HG03575 (cell line): ENCODE measurements at regions not wholly inside any gene's neighbourhood (a gene's known extent, or its start where the extent isn't known, plus 50 kb on each side); places are given as distances from the start of the nearest gene placed in this dataset.
"Not testable (repeated sequence)": the region's sequence is repeated elsewhere in the genome, so short reads cannot be mapped to it uniquely, and the experiment has no call there.

Experiments used
- ATAC-seq: cut with Tn5 transposase; IDR thresholded peaks from one replicate; pipeline ENCODE4 v1.9.1; 2021; ENCODE audit not compliant: unreplicated experiment, insufficient number of reproducible peaks, low FRiP score; ENCODE audit errors: extremely low read depth

DNA sequence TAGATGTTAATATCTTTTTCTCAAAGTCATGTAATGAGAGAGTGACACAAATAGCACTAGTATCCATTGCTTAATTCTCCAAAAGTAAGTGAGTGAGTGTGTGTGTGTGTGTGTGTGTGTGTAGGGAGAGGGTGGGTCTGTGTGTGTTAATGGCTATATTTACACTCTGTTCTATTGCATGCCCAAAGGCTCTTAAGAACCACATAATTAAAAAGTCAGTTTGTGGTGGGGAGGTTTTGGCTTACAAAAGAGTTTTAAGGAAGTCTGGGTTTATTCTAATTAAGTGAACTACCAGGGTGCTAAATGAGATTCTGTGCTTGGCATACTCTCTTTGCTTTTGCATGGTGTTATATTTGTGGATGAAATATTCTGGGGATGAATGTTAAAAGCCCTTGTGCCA is 1897.6 kb upstream of the FLRT2 start:
- ATAC-seq: no peak

DNA sequence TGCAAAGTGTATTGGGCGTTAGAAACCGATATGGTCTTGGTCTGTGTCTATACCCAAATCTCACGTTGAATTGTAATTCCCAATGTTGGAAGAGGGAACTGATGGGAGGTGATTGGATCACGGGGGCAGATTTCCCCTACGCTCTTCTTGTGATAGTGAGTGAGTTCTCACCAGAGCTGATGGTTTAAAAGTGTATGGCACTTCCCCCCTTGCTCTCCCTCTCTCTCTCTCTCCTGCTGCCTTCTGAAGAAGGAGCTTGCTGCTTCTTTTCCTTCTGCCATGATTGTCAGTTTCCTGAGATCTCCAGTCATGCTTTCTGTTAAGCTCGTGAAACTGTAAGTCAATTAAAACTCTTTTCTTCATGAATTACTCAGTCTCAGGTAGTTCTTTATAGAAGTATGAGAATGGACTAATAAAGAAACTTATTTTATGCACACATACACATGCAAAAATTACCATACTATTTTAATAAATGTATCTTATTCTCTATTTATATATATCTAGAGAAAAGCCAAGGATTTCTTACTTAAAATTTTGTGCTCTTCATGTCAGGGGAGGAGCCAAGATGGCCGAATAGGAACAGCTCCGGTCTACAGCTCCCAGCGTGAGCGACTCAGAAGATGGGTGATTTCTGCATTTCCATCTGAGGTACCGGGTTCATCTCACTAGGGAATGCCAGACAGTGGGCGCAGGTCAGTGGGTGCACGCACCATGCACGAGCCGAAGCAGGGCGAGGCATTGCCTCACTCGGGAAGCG is 1891.0 kb upstream of the FLRT2 start:
- no peak for ATAC-seq

DNA sequence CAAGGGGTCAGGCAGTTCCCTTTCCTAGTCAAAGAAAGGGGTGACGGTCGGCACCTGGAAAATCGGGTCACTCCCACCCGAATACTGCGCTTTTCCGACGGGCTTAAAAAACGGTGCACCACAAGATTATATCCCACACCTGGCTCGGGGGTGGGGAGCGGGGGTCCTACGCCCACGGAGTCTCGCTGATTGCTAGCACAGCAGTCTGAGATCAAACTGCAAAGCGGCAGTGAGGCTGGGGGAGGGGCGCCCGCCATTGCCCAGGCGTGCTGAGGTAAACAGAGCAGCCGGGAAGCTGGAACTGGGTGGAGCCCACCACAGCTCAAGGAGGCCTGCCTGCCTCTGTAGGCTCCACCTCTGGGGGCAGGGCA is 1890.5 kb upstream of the FLRT2 start:
- ATAC-seq: not testable (repeated sequence)

DNA sequence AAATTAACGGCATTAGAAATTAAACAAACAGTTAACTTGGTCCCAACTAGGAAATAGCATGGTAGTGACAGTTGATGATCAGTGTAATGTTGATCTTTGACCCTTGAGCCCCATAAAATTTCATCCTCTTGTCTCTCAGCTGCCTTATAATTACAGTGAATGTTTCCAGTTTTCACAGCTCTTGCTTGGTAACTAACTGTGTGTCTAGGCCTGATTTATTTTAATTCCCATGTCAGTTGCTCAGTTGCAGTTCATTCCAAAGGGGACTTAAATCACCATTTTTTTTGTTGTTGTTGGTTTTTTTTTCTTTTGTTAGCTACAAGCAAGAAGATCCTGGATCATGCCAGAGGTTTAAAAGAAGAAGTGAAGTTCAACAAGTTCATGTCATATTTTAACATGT is 1883.7 kb upstream of the FLRT2 start:
- no peak for ATAC-seq

DNA sequence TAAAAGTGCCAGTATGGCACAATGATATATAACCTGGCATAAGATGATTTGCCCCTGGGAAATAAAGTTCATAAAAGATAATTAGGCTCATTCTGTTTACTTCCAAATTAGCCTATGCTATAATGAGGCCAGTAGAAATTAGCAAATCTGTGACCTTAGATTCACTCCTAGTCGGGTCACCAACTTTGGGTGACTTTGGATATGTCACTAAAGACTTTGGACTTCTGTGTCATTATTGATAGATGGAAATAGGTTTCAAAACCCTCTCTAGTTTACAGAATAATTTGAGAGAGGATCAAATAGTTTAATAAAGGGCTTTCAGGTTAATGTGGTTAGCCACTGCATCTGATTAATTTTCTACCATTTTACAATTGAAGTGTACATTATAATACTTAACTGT is 1869.3 kb upstream of the FLRT2 start:
- no peak for ATAC-seq

DNA sequence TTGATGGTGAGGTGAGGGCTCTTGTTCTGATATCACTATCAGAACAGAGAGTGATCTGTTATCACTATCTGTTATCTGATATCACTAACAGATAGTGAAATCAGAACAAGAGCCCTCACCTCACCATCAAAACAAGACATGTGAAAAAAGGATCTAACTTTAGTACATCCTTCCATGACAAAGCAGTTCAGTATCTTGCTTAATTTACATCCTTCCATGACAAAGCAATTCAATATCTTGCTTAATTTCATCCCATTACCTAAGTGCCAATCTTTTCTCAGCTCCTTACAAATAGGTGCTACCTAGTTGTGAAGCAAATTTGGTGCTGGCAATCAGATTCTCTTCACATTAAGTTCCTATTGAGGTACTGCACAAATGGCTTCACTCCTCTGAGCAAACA is 1865.6 kb upstream of the FLRT2 start:
- no peak for ATAC-seq

DNA sequence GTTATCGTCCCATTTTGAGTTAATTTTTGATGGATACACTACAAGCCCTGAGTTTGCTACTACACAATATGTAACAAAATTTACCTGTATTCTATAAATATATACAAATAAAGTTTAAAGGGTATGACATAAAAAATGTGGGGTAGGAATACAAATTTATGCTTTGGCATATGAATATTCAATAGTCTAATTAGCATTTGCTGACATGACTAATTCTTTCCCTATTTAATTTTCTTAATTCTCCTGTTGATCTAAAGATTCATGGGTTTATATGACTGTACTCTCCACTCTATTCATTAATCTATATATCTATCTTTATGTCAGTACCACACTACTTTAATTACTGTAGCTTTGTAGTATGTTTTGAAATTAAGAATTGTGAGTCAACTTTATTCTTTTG is 1840.7 kb upstream of the FLRT2 start:
- no peak for ATAC-seq

DNA sequence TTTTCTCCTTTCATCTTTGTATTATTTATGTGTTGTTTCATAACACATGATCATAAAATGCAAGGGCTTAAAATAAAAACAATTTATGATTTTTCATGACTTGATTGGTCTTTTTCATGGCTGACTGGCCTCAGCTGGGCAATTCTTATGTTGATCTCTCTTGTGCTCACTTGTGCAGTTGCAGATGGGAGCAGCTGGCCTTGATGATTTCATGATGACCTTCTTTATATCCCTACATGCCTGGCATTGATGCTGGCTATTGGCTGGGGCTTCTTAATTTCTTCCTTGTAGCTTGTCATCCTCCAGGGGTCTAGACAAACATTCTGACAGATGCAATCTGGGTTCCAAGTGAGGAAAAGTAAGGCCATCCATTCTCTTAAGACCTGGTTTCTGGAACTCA is 1832.8 kb upstream of the FLRT2 start:
- no peak for ATAC-seq

DNA sequence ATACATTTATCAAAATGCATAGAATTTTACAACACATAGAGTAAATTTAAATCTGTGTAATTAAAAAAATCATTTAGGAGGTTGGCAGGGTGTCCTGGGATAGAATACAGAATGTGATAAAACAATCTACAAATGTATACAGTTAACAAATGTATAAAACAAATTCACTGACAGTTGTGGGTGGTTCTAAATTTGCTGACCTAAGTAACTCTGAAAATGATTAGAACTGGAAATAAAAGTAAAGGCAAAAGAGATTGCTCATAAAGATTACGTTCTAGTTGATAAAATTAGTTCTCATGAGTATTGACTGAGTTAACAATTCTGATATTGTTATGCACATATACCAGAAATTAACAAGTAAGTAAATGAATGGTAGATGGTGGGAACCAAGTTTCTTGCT is 1827.3 kb upstream of the FLRT2 start:
- no peak for ATAC-seq

DNA sequence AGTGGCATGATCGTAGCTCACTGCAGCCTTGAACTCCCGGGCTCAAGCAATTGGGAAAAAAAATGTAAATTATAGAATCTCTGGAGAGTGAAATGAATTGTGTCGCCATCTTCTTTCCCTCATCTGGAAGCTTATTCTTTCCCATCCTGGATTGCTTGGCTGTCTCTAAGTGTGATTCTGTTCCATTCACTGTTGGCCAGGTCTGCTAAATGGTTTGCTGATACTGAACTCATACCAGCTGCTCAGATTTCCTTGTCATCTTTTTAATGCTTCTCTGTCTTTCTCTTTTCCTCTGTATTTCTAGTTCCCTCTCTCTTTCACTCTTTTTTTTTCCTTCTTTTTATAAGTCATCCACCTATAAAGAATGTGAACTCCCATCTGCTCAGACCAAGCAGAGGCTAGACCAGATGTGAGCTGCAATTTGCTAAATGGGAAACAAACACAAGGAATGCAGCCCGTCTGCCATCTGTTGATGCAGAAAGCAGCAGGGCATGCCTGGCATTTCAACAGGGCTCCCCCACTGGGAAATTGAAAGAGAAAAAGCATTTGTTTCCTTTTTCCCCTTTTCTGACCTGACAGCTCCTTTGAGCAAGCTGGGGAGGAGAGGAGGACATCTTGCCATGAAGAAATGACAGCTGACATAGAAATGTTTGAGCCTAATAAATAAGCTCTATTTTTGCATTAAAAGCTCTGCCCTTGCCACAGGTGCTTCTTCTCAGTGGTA is 1823.6 kb upstream of the FLRT2 start:
- no peak for ATAC-seq

DNA sequence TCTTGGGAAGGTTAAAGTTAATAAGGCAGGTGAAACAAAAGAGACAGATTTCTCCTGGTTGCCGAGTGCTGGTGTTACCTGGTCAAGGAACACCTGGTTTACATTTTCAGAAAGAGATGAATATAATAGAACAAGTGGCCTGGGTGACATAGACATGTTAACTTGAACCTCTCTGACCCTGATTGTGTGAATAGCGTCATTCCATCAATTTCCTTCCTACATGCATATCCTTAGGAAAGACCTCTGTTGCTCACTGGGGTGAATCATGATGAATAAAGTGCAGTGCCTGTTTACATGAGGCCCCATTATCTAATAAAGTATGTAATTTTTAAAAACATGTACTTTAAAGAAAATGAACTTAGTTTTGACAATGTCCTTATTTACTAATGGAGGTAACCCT is 1822.9 kb upstream of the FLRT2 start:
- ATAC-seq: no peak

DNA sequence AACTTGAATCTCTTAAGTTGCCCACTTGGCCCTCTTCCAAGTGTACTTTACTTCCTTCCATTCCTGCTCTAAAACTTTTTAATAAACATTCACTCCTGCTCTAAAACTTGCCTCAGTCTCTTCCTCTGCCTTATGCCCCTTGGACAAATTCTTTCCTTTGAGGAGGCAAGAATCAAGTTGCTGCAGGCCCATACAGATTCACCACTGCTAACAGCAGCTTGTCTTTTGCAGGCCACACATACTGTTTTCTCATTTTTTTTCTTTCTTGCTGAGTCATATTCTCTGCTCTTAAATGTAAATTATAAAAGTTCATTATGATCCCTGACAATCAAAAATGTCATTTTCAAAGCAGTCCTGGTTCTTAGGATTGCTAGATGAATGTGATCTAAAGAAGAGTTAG is 1820.8 kb upstream of the FLRT2 start:
- ATAC-seq: no peak

DNA sequence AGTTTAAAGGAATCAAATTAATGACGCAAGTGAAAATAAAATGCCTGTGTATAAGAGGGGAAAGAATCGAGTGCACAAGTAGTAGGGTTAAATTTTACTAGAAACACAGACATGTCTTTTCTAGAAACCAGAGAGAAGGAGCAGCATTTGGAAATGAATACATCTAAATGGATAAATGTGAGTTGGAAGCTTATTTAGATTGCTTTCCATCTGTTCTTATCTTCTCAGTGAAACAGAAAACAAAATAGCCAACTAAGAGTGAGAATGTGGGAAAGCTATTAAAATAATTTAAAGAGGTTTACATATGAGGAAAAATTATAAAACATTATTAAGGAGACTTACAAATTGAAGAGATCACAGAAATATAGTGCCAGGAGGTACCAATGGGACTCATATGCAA is 1818.9 kb upstream of the FLRT2 start:
- ATAC-seq: no peak

DNA sequence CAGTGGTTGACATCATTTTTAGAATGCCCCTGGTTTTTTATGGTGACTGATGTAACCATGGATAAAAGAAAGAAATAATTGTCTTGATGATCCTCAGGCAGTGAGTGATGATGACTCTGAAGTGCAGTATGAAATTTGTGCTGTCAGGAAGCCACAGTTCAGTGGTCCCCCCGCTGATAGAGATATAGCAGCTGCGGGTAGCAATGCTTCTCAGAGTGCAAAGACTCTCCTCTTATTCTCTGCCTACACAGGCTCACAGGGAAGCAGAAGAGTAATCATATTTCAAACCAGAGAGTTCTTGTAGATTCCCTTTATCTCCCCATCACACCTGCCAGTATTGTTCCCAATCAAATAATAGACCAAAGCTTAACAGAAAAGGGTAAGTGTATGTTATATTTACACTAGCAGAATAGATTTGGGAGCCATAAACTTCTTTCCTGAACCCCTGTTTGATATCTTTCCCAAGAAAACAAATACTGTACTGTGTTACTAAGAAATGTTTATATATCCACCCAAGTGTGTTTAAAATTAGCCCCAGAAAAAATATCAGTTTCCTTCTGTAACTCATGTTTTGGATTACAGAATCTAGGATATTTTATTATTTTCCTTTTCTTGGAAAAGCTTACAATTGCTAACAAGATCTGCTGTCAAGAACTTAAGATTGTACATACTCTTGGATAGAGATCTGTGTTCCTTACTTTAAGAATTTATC is 1817.4 kb upstream of the FLRT2 start:
- no peak for ATAC-seq

DNA sequence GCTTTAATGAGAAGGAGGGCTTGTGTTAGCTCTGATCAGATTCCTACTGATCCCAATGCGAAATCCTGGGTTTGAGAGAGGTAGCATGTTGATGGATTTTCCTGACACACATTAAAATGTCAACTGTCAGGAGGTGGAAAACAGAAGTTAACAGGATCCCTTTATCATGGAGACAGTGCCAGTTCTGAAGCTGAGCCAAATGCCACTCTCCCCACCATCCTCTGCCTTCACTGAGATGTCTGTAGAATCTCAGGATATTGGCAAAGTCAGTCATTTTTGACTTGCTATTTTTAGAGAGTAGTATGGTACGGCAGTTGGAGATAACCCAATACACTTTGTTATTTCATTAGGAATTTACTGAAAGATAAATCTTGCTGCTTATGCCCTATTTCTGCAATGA is 1816.2 kb upstream of the FLRT2 start:
- ATAC-seq: no peak

DNA sequence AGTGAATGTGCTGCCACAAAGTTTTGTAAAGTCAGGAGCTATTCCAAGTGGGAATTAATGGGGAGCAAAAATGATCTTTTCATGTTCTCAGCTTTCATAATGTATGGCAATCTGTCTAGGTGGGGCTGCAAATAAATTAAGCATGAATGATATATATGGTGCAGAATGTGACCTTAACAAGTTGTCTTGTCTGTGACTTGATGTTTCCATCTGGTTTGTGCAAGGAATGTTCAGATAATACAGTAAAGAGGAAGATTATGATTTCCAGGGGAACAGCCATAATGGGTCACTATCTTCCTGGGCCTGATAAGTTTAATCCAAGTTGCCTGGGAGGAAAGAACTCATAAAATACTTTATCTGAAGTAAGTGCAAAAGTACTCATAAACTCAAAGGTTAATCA is 1815.8 kb upstream of the FLRT2 start:
- ATAC-seq: no peak

DNA sequence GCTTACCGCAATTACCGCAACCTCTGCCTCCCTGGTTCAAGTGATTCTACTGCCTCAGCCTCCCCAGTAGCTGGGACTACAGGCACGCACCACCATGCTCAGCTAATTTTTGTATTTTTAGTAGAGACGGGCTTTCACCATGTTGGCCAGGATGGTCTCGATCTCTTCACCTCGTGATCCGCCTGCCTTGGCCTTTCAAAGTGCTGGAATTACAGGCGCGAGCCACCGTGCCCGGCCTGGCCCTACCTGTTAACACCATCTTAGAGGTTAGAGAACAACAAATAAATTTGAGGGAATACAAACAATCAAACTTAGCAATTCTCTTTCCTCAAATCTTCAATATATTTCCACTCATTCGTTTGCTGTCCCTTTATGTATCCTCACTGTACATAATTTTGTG is 1810.5 kb upstream of the FLRT2 start:
- not testable (repeated sequence) for ATAC-seq

DNA sequence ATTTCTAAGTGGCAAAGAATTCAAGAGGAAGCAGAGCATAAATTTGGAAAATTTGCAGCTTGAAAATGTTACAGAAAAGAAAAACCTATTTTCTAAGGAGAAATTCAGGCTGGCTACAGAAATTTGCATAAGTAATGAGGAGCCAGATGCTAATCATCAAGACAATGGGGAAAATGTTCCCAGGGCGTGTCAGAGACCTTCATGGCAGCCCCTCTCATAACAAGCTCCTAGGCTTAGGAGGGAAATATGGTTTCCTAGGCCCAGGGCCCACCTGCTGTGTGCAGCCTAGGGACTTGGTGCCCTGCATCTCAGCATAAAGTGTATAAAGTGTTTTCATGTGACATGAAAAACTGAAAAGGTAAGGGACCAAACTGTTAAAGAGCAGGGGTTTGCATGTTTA is 1796.3 kb upstream of the FLRT2 start:
- ATAC-seq: no peak

DNA sequence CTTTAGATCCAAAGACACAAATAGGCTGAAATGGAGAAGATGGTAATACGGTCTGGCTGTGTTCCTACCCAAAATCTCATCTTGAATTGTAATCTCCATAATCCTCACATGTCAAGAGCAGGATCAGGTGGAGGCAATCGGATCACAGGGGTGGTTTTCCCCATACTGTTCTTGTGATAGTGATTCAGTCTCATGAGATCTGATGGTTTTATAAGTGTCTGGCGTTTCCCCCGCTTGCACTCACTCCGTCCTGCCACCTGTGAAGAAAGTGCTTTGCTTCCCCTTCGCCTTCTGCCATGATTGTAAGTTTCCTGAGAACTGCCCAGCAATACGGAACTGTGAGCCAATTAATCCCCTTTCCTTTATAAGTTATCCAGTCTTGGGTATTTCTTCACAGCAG is 1795.5 kb upstream of the FLRT2 start:
- ATAC-seq: no peak

DNA sequence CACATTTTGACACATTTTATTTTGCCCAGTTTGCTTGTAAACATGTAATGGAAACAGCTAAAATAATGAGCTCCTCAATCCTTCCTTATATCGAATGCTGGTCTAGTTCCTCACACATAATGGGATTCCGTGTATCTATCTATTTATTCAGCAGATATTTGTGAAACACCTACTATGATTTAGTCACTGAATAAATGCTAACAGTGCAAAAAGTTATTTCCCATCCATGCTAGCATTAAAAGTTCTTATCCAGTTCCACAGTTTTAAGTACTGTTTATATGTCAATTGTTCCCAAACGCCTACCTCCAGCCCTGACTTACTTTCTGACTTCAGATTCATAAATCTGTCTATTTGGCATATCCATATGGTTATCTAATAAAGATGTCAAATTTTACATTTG is 1788.7 kb upstream of the FLRT2 start:
- no peak for ATAC-seq
